ENCODE measurements at regions not wholly inside any gene's neighbourhood (a gene's known extent, or its start where the extent isn't known, plus 50 kb on each side); places are given as distances from the start of the nearest gene placed in this dataset.

- DNase-seq (ENCODE audit: low spot score) (no peak), ATAC-seq (peak; percentile 48)
- intact Hi-C loops (cut with DNase I) = no loop called here
Observed at GRCh38 chr6:91317247-91317835, 730.5 kb upstream of the MAP3K7 start.

- no peak for DNase-seq (ENCODE audit: low spot score)
- intact Hi-C loops (cut with DNase I) = no loop called here
Observed at GRCh38 chr6:91310178-91310577, 723.3 kb upstream of the MAP3K7 start.

GRCh38 chr6:91305755-91306154 lies 718.9 kb upstream of the MAP3K7 start:
- ATAC-seq (no peak), DNase-seq (ENCODE audit: low spot score) (no peak)
- intact Hi-C loops (cut with DNase I) = no loop called here

More at GRCh38 chr6:91310178-91310577, 723.3 kb upstream of the MAP3K7 start:
- ATAC-seq = no peak

- DNase-seq (ENCODE audit: low spot score) = no peak
- intact Hi-C loops (cut with DNase I) = no loop called here
- no peak for ATAC-seq
Observed at GRCh38 chr6:91304521-91304920, 717.6 kb upstream of the MAP3K7 start.

GRCh38 chr6:91303326-91303725 lies 716.5 kb upstream of the MAP3K7 start:
- intact Hi-C loops (cut with DNase I) = no loop called here
- ATAC-seq (no peak), DNase-seq (ENCODE audit: low spot score) (no peak)

- DNase-seq (ENCODE audit: low spot score) (no peak), ATAC-seq (peak; percentile 99)
- intact Hi-C loops (cut with DNase I) = no loop called here
Observed at GRCh38 chr6:91299544-91300491, 712.9 kb upstream of the MAP3K7 start.

GRCh38 chr6:91298543-91299145 lies 711.8 kb upstream of the MAP3K7 start:
- no peak for ATAC-seq
- no peak for DNase-seq (ENCODE audit: low spot score)
- intact Hi-C loops (cut with DNase I) = no loop called here

- intact Hi-C loops (cut with DNase I) = no loop called here
- no peak for DNase-seq (ENCODE audit: low spot score)
- no peak for ATAC-seq
Observed at GRCh38 chr6:91293395-91293794, 706.5 kb upstream of the MAP3K7 start.

GRCh38 chr6:91291071-91291470 lies 704.2 kb upstream of the MAP3K7 start:
- ATAC-seq (peak; percentile 58), DNase-seq (ENCODE audit: low spot score) (no peak)
- intact Hi-C loops (cut with DNase I) = no loop called here

GRCh38 chr6:91288741-91289140 lies 701.9 kb upstream of the MAP3K7 start:
- DNase-seq (ENCODE audit: low spot score) = no peak
- intact Hi-C loops (cut with DNase I) = no loop called here

GRCh38 chr6:91281901-91282300 lies 695.0 kb upstream of the MAP3K7 start:
- intact Hi-C loops (cut with DNase I) = no loop called here
- DNase-seq (ENCODE audit: low spot score) (no peak), ATAC-seq (no peak)

More at GRCh38 chr6:91288741-91289140, 701.9 kb upstream of the MAP3K7 start:
- ATAC-seq = no peak

- intact Hi-C loops (cut with DNase I) = no loop called here
- DNase-seq (ENCODE audit: low spot score) (no peak), ATAC-seq (no peak)
Observed at GRCh38 chr6:91280494-91280830, 693.6 kb upstream of the MAP3K7 start.

GRCh38 chr6:91279740-91280493 lies 693.0 kb upstream of the MAP3K7 start:
- intact Hi-C loops (cut with DNase I) = no loop called here
- no peak for ATAC-seq
- no peak for DNase-seq (ENCODE audit: low spot score)

- ATAC-seq = no peak
- intact Hi-C loops (cut with DNase I) = no loop called here
- no peak for DNase-seq (ENCODE audit: low spot score)
Observed at GRCh38 chr6:91278416-91278815, 691.5 kb upstream of the MAP3K7 start.

- intact Hi-C loops (cut with DNase I) = no loop called here
- ATAC-seq (no peak), DNase-seq (ENCODE audit: low spot score) (no peak)
Observed at GRCh38 chr6:91276315-91276714, 689.4 kb upstream of the MAP3K7 start.

- DNase-seq (ENCODE audit: low spot score) = peak; percentile 69
- peak; percentile 87 for ATAC-seq
- intact Hi-C loops (cut with DNase I) = no loop called here
Observed at GRCh38 chr6:91273729-91274128, 686.9 kb upstream of the MAP3K7 start.

GRCh38 chr6:91271807-91272206 lies 684.9 kb upstream of the MAP3K7 start:
- intact Hi-C loops (cut with DNase I) = no loop called here
- no peak for DNase-seq (ENCODE audit: low spot score)
- ATAC-seq = no peak

GRCh38 chr6:91268941-91269340 lies 682.1 kb upstream of the MAP3K7 start:
- DNase-seq (ENCODE audit: low spot score) (no peak), ATAC-seq (no peak)
- intact Hi-C loops (cut with DNase I) = no loop called here

- no peak for DNase-seq (ENCODE audit: low spot score)
- intact Hi-C loops (cut with DNase I) = no loop called here
- ATAC-seq = no peak
Observed at GRCh38 chr6:91267246-91267645, 680.4 kb upstream of the MAP3K7 start.

All from sciatic nerve (tissue), 2 donors.